CD1c-positive myeloid dendritic cell (primary cell): ENCODE measurements at regions not wholly inside any gene's neighbourhood (a gene's known extent, or its start where the extent isn't known, plus 50 kb on each side); places are given as distances from the start of the nearest gene placed in this dataset.
"Not testable (repeated sequence)": the region's sequence is repeated elsewhere in the genome, so short reads cannot be mapped to it uniquely, and the experiment has no call there.

Source experiments
- DNase-seq: peaks from one replicate; pipeline ENCODE4 v3.0.0-alpha.2; 2016; ENCODE audit errors: extremely low spot score

DNA sequence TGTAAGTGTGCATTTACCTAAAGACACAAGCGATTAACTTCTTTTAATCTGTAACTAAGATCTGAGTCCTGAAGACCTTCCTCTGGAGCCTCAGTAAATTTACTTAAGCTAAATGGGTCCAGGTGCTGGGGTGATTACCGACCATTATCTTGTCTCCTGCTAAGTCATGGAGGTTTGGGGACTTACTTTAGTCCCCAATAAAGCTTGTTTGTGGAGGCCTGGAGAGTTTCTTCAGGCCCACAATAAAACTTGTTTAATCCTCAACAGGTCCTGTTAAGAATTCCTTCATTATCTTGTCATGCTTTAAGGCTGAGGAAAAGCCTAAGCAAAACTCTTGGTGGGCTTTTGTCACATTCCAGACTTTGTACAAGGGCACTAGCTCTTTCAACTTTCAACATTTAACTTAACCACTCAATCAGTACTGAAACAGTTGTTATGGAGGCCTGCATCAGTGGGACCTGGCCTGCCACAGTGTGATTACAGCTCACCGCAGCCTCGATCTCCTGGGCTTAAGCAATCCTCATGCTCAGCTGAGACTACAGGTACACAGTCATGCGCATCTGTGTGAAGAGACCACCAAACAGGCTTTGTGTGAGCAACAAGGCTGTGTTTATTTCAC is 84.0 kb downstream of the FMO4 start:
- no peak for DNase-seq

GRCh38 chr1:171403393-171403792 is 81.9 kb upstream of the PRRC2C start:
- no peak for DNase-seq

DNA sequence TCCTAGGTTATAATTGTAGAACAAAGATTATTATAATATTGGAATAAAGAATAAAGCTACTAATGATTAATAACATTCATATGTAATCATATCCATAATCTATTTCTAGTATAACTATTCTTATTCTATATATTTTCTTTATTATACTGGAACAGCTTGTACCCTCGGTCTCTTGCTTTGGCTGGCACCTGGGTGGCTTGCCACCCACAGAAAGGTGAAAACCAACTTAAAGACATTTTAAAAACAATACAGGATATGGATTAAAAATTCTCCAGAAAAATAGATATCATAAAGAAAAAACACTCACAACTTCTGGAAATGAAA is 80.0 kb upstream of the PRRC2C start:
- DNase-seq = no peak

GRCh38 chr1:171413557-171413956 is 71.8 kb upstream of the PRRC2C start:
- DNase-seq = not testable (repeated sequence)

DNA sequence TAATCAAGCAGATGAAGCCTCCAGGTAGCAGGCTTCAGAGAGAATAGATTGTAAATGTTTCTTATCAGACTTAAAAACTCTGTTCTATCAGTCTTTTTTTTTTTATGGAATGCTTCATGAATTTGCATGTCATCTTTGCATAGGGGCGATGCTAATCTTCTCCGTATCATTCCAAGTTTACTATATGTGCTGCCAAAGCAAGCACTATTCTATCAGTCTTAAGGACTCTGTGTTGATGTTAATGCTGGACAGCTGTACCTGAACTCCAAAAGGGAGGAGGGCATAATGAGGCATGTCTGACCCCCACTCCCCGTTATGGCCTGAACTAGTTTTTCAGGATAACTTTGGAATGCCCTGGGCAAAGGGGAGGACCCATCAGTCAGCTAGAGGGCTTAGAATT is 66.8 kb upstream of the PRRC2C start:
- no peak for DNase-seq

- DNase-seq = no peak
Observed at GRCh38 chr1:171420810-171421209, 64.5 kb upstream of the PRRC2C start.

GRCh38 chr1:171421413-171422020 is 63.8 kb upstream of the PRRC2C start:
- DNase-seq = no peak

- DNase-seq = no peak
Observed at GRCh38 chr1:171422511-171422910, 62.8 kb upstream of the PRRC2C start.

DNA sequence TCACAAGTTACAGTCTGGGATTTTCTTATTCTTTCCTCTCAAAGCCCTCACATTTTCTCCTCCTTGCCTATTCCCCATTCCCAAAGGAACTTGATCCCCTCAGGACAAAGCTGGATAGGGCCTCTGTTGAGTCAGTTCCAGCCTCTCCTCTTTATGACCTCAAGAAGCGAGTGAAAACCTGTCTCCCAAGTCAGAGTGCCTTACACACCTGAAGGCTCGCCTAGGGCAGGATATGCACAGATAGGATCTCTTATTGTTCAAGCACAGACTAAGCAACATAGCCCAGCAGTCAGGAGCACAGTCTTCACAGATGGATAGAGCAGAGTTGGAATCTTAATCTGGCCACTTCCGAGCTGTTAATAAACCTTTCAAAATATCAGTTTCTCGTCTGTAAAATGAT is 60.8 kb upstream of the PRRC2C start:
- DNase-seq = no peak

DNA sequence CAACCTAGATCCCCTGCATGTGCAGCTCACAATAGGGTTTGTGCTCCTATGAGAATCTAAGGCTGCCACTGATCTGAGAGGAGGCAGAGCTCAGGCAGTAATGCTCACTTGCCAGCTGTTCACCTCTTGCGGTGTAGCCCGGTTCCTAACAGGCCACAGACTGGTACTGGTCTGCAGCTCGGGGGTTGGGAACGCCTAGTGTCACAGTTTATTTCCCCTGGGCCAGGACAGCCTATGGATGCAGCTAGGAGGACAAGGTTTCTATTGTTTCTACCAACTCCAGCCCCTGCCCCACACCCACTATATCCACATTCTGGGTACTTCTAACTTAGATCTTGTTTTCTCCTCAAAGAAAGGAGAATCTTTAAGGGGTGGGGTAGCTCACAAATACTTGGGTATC is 58.7 kb upstream of the PRRC2C start:
- no peak for DNase-seq

- no peak for DNase-seq
Observed at GRCh38 chr1:171427852-171428471, 57.4 kb upstream of the PRRC2C start.

DNA sequence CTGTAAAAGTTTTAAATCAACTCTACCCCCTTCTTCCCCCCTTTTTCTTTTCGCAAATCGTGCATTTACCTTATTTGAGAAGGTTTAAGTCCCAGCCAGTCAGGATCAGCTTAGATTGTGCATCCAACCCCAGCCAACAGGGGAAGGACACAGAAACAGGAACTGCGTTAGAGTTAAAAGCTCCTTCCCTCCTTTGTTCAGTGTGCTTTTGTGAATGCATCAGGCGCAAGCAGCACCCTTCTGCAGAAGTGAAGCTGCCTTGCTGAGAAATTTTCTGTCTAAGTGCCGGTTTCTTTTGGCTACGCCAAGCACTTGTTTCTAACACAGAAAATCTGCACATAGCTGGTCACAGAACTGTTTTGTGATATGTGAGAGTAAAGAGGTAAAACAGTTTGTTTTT is 56.2 kb upstream of the PRRC2C start:
- DNase-seq = no peak

DNA sequence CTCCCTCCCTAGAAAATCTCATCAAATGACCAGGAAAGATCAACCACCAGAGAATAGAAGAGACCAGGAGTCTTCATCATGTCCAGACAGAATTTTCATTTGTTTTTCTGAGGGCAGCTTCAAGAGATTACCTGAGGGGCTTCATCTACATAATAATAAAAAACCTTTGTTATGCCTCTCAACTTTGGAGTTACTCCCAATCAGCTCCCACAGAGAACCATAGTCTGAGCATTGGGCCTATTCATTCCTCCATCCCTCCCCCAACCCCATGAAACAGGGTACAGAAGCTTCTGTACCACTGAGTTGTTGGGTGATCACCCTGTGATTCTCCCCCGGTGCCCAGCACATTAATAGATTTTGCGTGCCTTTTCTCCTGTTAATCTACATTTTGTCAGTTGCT is 53.3 kb upstream of the PRRC2C start:
- no peak for DNase-seq

GRCh38 chr1:171432473-171432872 is 52.9 kb upstream of the PRRC2C start:
- DNase-seq = no peak

GRCh38 chr1:171433451-171433850 is 51.9 kb upstream of the PRRC2C start:
- DNase-seq = no peak

DNA sequence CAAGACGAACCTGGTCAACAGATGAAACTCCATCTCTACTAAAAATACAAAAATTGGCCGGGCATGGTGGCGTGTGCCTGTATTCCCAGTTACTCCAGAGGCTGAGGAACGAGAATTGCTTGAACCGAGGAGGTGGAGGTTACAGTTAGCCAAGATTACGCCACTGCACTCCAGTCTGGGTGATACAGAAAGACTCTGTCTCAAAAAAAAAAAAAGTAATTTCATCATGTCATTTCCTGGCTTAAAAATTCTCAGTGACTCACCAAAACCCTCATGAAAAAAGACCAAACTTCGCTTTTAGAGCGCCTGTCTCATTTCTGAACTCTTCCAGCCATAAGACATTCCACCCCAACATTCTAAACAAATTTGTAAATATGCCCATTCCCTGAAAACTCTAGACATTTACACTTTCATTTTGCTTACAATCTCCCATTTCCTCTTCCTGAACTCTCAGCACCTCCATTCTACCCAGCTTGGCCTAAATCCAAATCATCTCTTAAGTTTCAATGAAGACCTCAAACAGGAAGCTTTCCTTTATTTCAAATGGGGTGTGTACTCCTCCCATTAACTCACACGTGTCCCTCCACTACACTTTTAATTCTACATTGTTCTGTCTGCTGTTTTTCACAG is 50.5 kb upstream of the PRRC2C start:
- peak; percentile 52 for DNase-seq
